Activated naive CD4-positive, alpha-beta T cell treated with anti-CD3 and anti-CD28 coated beads, Interleukin-2, amount 10 ng/mL, durations not matched to agents 7 days and 5 days (primary cell): ENCODE measurements at regions not wholly inside any gene's neighbourhood (a gene's known extent, or its start where the extent isn't known, plus 50 kb on each side); places are given as distances from the start of the nearest gene placed in this dataset.
"Not testable (repeated sequence)": the region's sequence is repeated elsewhere in the genome, so short reads cannot be mapped to it uniquely, and the experiment has no call there.

ENCODE experiments used
- CTCF ChIA-PET: fragments of 350-600 bp; sonication (Branson Sonifier 250); formaldehyde crosslinking; loops from one replicate; lab custom pipeline; 2021; ENCODE audit warnings: antibody characterized with exemption; lab: Charles Lee
- DNase-seq: peaks from one replicate; pipeline ENCODE4 v3.0.0-alpha.2; 2020
- H3K27ac Mint-ChIP-seq: one replicate; pipeline ENCODE4 v1.8.0; 2021; ENCODE audit warnings: mild to moderate bottlenecking, moderate library complexity, mixed read lengths
- H3K27me3 Mint-ChIP-seq: one replicate; pipeline ENCODE4 v1.8.0; 2021; ENCODE audit warnings: mild to moderate bottlenecking, mixed read lengths
- H3K36me3 Mint-ChIP-seq: one replicate; pipeline ENCODE4 v1.8.0; 2021; ENCODE audit warnings: mixed read lengths
- H3K4me1 Mint-ChIP-seq: one replicate; pipeline ENCODE4 v1.8.0; 2021; ENCODE audit warnings: mixed read lengths
- H3K4me3 Mint-ChIP-seq: one replicate; pipeline ENCODE4 v1.8.0; 2021; ENCODE audit warnings: mild to moderate bottlenecking, moderate library complexity, mixed read lengths
- H3K9me3 Mint-ChIP-seq: one replicate; pipeline ENCODE4 v1.8.0; 2021; ENCODE audit warnings: mixed read lengths

- H3K4me1 Mint-ChIP-seq = peaks cover 5% of the 10 kb centered on the region
Measured at GRCh38 chr6:130632897-130633296, 194.3 kb upstream of the SMLR1 start.

GRCh38 chr6:130643361-130643760 lies 183.8 kb upstream of the SMLR1 start:
- peaks cover 9% of the 10 kb centered on the region for H3K36me3 Mint-ChIP-seq
- no peak for DNase-seq
- no peak overlapping the region for H3K4me3 Mint-ChIP-seq
- peak overlapping the region; percentile 3 for H3K27ac Mint-ChIP-seq
- H3K27me3 Mint-ChIP-seq = no peaks in the 10 kb centered on the region
- CTCF ChIA-PET = no interaction called here
- H3K9me3 Mint-ChIP-seq = peaks cover 27% of the 10 kb centered on the region
- peaks cover 3% of the 10 kb centered on the region for H3K4me1 Mint-ChIP-seq

More at GRCh38 chr6:130632897-130633296, 194.3 kb upstream of the SMLR1 start:
- Mint-ChIP-seq H3K9me3 (peaks cover 12% of the 10 kb centered on the region), H3K27ac (no peak overlapping the region), H3K4me3 (no peak overlapping the region), H3K27me3 (no peaks in the 10 kb centered on the region), H3K36me3 (peaks cover 9% of the 10 kb centered on the region)
- CTCF ChIA-PET = no interaction called here
- no peak for DNase-seq

- Mint-ChIP-seq H3K36me3 (peaks cover 9% of the 10 kb centered on the region), H3K27me3 (no peaks in the 10 kb centered on the region), H3K4me3 (no peak overlapping the region), H3K27ac (no peak overlapping the region), H3K4me1 (peaks cover 3% of the 10 kb centered on the region), H3K9me3 (peaks cover 22% of the 10 kb centered on the region)
- DNase-seq = no peak
- CTCF ChIA-PET = no interaction called here
Measured at GRCh38 chr6:130644175-130644574, 183.0 kb upstream of the SMLR1 start.

GRCh38 chr6:130644769-130645168 lies 182.4 kb upstream of the SMLR1 start:
- peaks cover 22% of the 10 kb centered on the region for H3K9me3 Mint-ChIP-seq
- H3K4me3 Mint-ChIP-seq, H3K27ac Mint-ChIP-seq, DNase-seq, H3K4me1 Mint-ChIP-seq, H3K36me3 Mint-ChIP-seq, H3K27me3 Mint-ChIP-seq, CTCF ChIA-PET: not testable (repeated sequence)

GRCh38 chr6:130647246-130647645 lies 180.0 kb upstream of the SMLR1 start:
- H3K4me1 Mint-ChIP-seq = peaks cover 2% of the 10 kb centered on the region
- H3K27ac Mint-ChIP-seq = no peak overlapping the region
- DNase-seq = no peak
- H3K9me3 Mint-ChIP-seq = peaks cover 21% of the 10 kb centered on the region
- H3K27me3 Mint-ChIP-seq = no peaks in the 10 kb centered on the region
- CTCF ChIA-PET = no interaction called here
- H3K36me3 Mint-ChIP-seq = peaks cover 6% of the 10 kb centered on the region
- no peak overlapping the region for H3K4me3 Mint-ChIP-seq

GRCh38 chr6:130655586-130655985 lies 171.6 kb upstream of the SMLR1 start:
- no peak overlapping the region for H3K27ac Mint-ChIP-seq
- no peaks in the 10 kb centered on the region for H3K27me3 Mint-ChIP-seq
- no peaks in the 10 kb centered on the region for H3K36me3 Mint-ChIP-seq
- peaks cover 3% of the 10 kb centered on the region for H3K9me3 Mint-ChIP-seq
- H3K4me1 Mint-ChIP-seq = peaks cover 2% of the 10 kb centered on the region
- H3K4me3 Mint-ChIP-seq = no peak overlapping the region
- CTCF ChIA-PET = no interaction called here
- DNase-seq = no peak

GRCh38 chr6:130661077-130661476 lies 166.1 kb upstream of the SMLR1 start:
- Mint-ChIP-seq H3K9me3 (peaks cover 4% of the 10 kb centered on the region), H3K4me3 (no peak overlapping the region), H3K27me3 (peaks cover 4% of the 10 kb centered on the region), H3K36me3 (no peaks in the 10 kb centered on the region), H3K27ac (no peak overlapping the region), H3K4me1 (no peaks in the 10 kb centered on the region)
- no peak for DNase-seq
- CTCF ChIA-PET = interaction anchor here (0.9 kb wide), 1 partner anchor 296 kb away, joined by 3 read pairs; the partner anchor contains the start of gene TMEM200A

- CTCF ChIA-PET = no interaction called here
Measured at GRCh38 chr6:130666786-130667185, 160.4 kb upstream of the SMLR1 start.

GRCh38 chr6:130670142-130670541 lies 157.1 kb upstream of the SMLR1 start:
- Mint-ChIP-seq H3K27me3 (peaks cover 2% of the 10 kb centered on the region), H3K36me3 (peaks cover 2% of the 10 kb centered on the region), H3K9me3 (peaks cover 2% of the 10 kb centered on the region), H3K4me3 (no peak overlapping the region), H3K4me1 (no peaks in the 10 kb centered on the region), H3K27ac (no peak overlapping the region)
- no peak for DNase-seq
- CTCF ChIA-PET = no interaction called here

More at GRCh38 chr6:130666786-130667185, 160.4 kb upstream of the SMLR1 start:
- Mint-ChIP-seq H3K36me3 (no peaks in the 10 kb centered on the region), H3K4me1 (no peaks in the 10 kb centered on the region), H3K27me3 (peaks cover 4% of the 10 kb centered on the region), H3K9me3 (peaks cover 3% of the 10 kb centered on the region), H3K27ac (no peak overlapping the region), H3K4me3 (no peak overlapping the region)
- no peak for DNase-seq

GRCh38 chr6:130671119-130671518 lies 156.1 kb upstream of the SMLR1 start:
- DNase-seq = no peak
- Mint-ChIP-seq H3K27me3 (no peaks in the 10 kb centered on the region), H3K4me1 (peaks cover 2% of the 10 kb centered on the region), H3K4me3 (no peak overlapping the region), H3K9me3 (no peaks in the 10 kb centered on the region), H3K27ac (no peak overlapping the region), H3K36me3 (peaks cover 2% of the 10 kb centered on the region)
- CTCF ChIA-PET = no interaction called here

GRCh38 chr6:130671577-130671976 lies 155.6 kb upstream of the SMLR1 start:
- Mint-ChIP-seq H3K4me1 (peaks cover 7% of the 10 kb centered on the region), H3K4me3 (no peak overlapping the region), H3K36me3 (peaks cover 2% of the 10 kb centered on the region), H3K9me3 (peaks cover 3% of the 10 kb centered on the region), H3K27ac (no peak overlapping the region), H3K27me3 (no peaks in the 10 kb centered on the region)
- CTCF ChIA-PET = interaction anchor here (0.6 kb wide), 1 partner anchor 379 kb away, joined by 3 read pairs; no protein-coding TSS in a partner anchor
- DNase-seq = no peak

GRCh38 chr6:130672153-130672552 lies 155.1 kb upstream of the SMLR1 start:
- peaks cover 3% of the 10 kb centered on the region for H3K9me3 Mint-ChIP-seq
- H3K4me1 Mint-ChIP-seq = peaks cover 11% of the 10 kb centered on the region
- no peak for DNase-seq
- CTCF ChIA-PET = interaction anchor here (0.6 kb wide), 1 partner anchor 379 kb away, joined by 3 read pairs; no protein-coding TSS in a partner anchor
- peaks cover 2% of the 10 kb centered on the region for H3K36me3 Mint-ChIP-seq
- H3K27me3 Mint-ChIP-seq = no peaks in the 10 kb centered on the region
- no peak overlapping the region for H3K27ac Mint-ChIP-seq
- H3K4me3 Mint-ChIP-seq = no peak overlapping the region

GRCh38 chr6:130674604-130675003 lies 152.6 kb upstream of the SMLR1 start:
- Mint-ChIP-seq H3K27ac (no peak overlapping the region), H3K27me3 (no peaks in the 10 kb centered on the region), H3K4me3 (no peak overlapping the region), H3K36me3 (peaks cover 3% of the 10 kb centered on the region), H3K4me1 (peaks cover 11% of the 10 kb centered on the region), H3K9me3 (peaks cover 15% of the 10 kb centered on the region)
- no peak for DNase-seq
- CTCF ChIA-PET = no interaction called here

GRCh38 chr6:130675072-130675471 lies 152.1 kb upstream of the SMLR1 start:
- H3K27me3 Mint-ChIP-seq = no peaks in the 10 kb centered on the region
- peaks cover 11% of the 10 kb centered on the region for H3K4me1 Mint-ChIP-seq
- H3K36me3 Mint-ChIP-seq = peaks cover 5% of the 10 kb centered on the region
- DNase-seq = no peak
- CTCF ChIA-PET = no interaction called here
- peaks cover 18% of the 10 kb centered on the region for H3K9me3 Mint-ChIP-seq
- no peak overlapping the region for H3K4me3 Mint-ChIP-seq
- H3K27ac Mint-ChIP-seq = no peak overlapping the region

- H3K27ac Mint-ChIP-seq = no peak overlapping the region
- H3K27me3 Mint-ChIP-seq = no peaks in the 10 kb centered on the region
- no peak for DNase-seq
- no peak overlapping the region for H3K4me3 Mint-ChIP-seq
- CTCF ChIA-PET = interaction anchor here (0.9 to 1.2 kb wide), 2 partner anchors 20 to 308 kb away, joined by 3 to 4 read pairs; no protein-coding TSS in a partner anchor
- peaks cover 18% of the 10 kb centered on the region for H3K9me3 Mint-ChIP-seq
- peaks cover 5% of the 10 kb centered on the region for H3K36me3 Mint-ChIP-seq
- H3K4me1 Mint-ChIP-seq = peaks cover 11% of the 10 kb centered on the region
Measured at GRCh38 chr6:130676077-130676772, 151.0 kb upstream of the SMLR1 start.
